ENCODE measurements at regions not wholly inside any gene's neighbourhood (a gene's known extent, or its start where the extent isn't known, plus 50 kb on each side); places are given as distances from the start of the nearest gene placed in this dataset.

GRCh38 chr9:74443036-74443750 is 53.9 kb upstream of the RORB start:
- no CpG with 5 or more reads among the region's 2 CpGs for WGBS, 2 experiments (ENCODE audit: extremely low coverage in 2 of 2, insufficient read length in 1 of 2)
- Histone ChIP-seq H3K27ac (ENCODE audit: insufficient read depth, low read length) (no peak overlapping the region), H3K14ac (replicated peaks; ENCODE audit: low read depth, low read length) (no peak overlapping the region), H2BK20ac (ENCODE audit: low read depth, low read length) (no peak overlapping the region), H4K5ac (ENCODE audit: low read depth, low read length) (no peak overlapping the region), H2AK5ac (ENCODE audit: low read depth, low read length) (no peak overlapping the region), H3K27me3 (ENCODE audit: control insufficient read depth, insufficient read depth, low read length) (no peaks in the 10 kb centered on the region), H3K9ac (ENCODE audit: low read depth, low read length) (no peak overlapping the region), H2BK15ac (ENCODE audit: low read depth, low read length) (no peak overlapping the region), H4K8ac (ENCODE audit: low read depth in 2 of 2, low read length in 2 of 2) (no peak overlapping the region), H3K4me1 (ENCODE audit: control insufficient read depth, insufficient read depth, low read length) (no peaks in the 10 kb centered on the region), H3K56ac (ENCODE audit: extremely low read depth, insufficient read depth, low read length) (no peak overlapping the region), H3K4me2 (ENCODE audit: low read depth, low read length) (no peak overlapping the region), H3K9me1 (ENCODE audit: insufficient read depth, low read length) (no peaks in the 10 kb centered on the region), H2BK5ac (ENCODE audit: low read depth, low read length, poor library complexity, severe bottlenecking) (no peak overlapping the region), H4K20me1 (ENCODE audit: insufficient read depth, low read length) (no peaks in the 10 kb centered on the region), H3K18ac (ENCODE audit: low read depth, low read length) (no peak overlapping the region), H3K9me3 (ENCODE audit: control insufficient read depth, insufficient read depth, low read length) (no peaks in the 10 kb centered on the region), H3K79me1 (ENCODE audit: low read depth in 1 of 2, low read length in 2 of 2) (no peaks in the 10 kb centered on the region), H2AFZ (replicated peaks; ENCODE audit: low read length, poor library complexity) (no peak overlapping the region), H2BK120ac (ENCODE audit: low read depth, low read length) (no peak overlapping the region), H3K23ac (ENCODE audit: low read depth, low read length) (no peak overlapping the region), H3K36me3 (ENCODE audit: control insufficient read depth, insufficient read depth, low read length) (no peaks in the 10 kb centered on the region), H3K4me3 (ENCODE audit: insufficient read depth, low read depth, low read length) (no peak overlapping the region), H4K91ac (ENCODE audit: insufficient read depth, low read depth, low read length) (no peak overlapping the region), H3K4ac (ENCODE audit: low read depth, low read length) (no peak overlapping the region), H2AK9ac (replicated peaks; ENCODE audit: low read depth, low read length, poor library complexity) (no peak overlapping the region)
- DNase-seq, result no peak
- CTCF ChIA-PET, result no interaction called here
- intact Hi-C loops (cut with micrococcal nuclease) (no loop called here), in situ Hi-C loops (cut with MboI; ENCODE audit: low sequenced_read_pairs) (no loop called here), dilution Hi-C loops (cut with HindIII; ENCODE audit: low sequenced_read_pairs, unreplicated experiment) (no loop called here)
- TF ChIP-seq NFE2L2 (IDR thresholded peaks at IDR 0.05; ENCODE audit: low read depth, low read length) (no peak), MAFK (IDR thresholded peaks at IDR 0.05; ENCODE audit: low read depth, low read length) (no peak), RFX5 (IDR thresholded peaks at IDR 0.05; ENCODE audit: low read depth, low read length) (no peak), MXI1 (IDR thresholded peaks at IDR 0.05; ENCODE audit: borderline replicate concordance, low read depth, low read length) (no peak), POLR2A (IDR thresholded peaks at IDR 0.05; ENCODE audit: low read depth, low read length) (no peak), MAZ (IDR thresholded peaks at IDR 0.05; ENCODE audit: borderline replicate concordance, low read depth, low read length) (no peak), RCOR1 (IDR thresholded peaks at IDR 0.05; ENCODE audit: insufficient replicate concordance, low read length) (no peak), CHD1 (IDR thresholded peaks at IDR 0.05; ENCODE audit: low read depth, low read length) (no peak), CTCF (conservative IDR thresholded peaks at IDR 0.05; ENCODE audit: low read depth, low read length) (no peak), BHLHE40 (IDR thresholded peaks at IDR 0.05; ENCODE audit: low read depth, low read length) (no peak), CEBPB (IDR thresholded peaks at IDR 0.05; ENCODE audit: low read depth, low read length) (no peak), FOS (IDR thresholded peaks at IDR 0.05; ENCODE audit: low read depth, low read length) (no peak), RAD21 (IDR thresholded peaks at IDR 0.05; ENCODE audit: low read length) (no peak), SMC3 (IDR thresholded peaks at IDR 0.05; ENCODE audit: low read depth, low read length) (no peak)
- TF ChIP-seq, protein P1, sequence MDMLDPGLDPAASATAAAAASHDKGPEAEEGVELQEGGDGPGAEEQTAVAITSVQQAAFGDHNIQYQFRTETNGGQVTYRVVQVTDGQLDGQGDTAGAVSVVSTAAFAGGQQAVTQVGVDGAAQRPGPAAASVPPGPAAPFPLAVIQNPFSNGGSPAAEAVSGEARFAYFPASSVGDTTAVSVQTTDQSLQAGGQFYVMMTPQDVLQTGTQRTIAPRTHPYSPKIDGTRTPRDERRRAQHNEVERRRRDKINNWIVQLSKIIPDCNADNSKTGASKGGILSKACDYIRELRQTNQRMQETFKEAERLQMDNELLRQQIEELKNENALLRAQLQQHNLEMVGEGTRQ (IDR thresholded peaks at IDR 0.05; ENCODE audit: low read depth, low read length), result no peak
- POLR2A ChIA-PET (ENCODE audit: unreplicated experiment), result no interaction called here
- no TSS peak for BruUV-seq (replicated peaks)
- ATAC-seq (ENCODE audit: low read depth), result no peak

All from IMR-90 (cell line).